Activated T-cell treated with anti-CD3 and anti-CD28 coated beads for 1 hour (primary cell): ENCODE measurements at regions not wholly inside any gene's neighbourhood (a gene's known extent, or its start where the extent isn't known, plus 50 kb on each side); places are given as distances from the start of the nearest gene placed in this dataset.

ENCODE experiments used
- DNase-seq: peaks from one replicate; pipeline ENCODE4 v3.0.0-alpha.2; 2020; ENCODE audit warnings: low read depth

- DNase-seq: no peak
Measured at GRCh38 chr10:24128066-24128730, 80.7 kb upstream of the KIAA1217 start.

GRCh38 chr10:24132741-24133140 is 76.2 kb upstream of the KIAA1217 start:
- no peak for DNase-seq

- no peak for DNase-seq
Measured at GRCh38 chr10:24133835-24134234, 75.1 kb upstream of the KIAA1217 start.

GRCh38 chr10:24136070-24136469 is 72.9 kb upstream of the KIAA1217 start:
- DNase-seq: no peak

GRCh38 chr10:24147321-24147720 is 61.6 kb upstream of the KIAA1217 start:
- no peak for DNase-seq

- DNase-seq: no peak
Measured at GRCh38 chr10:24149640-24150039, 59.3 kb upstream of the KIAA1217 start.

GRCh38 chr10:24150853-24151252 is 58.1 kb upstream of the KIAA1217 start:
- no peak for DNase-seq

- DNase-seq: no peak
Measured at GRCh38 chr10:24152270-24152669, 56.7 kb upstream of the KIAA1217 start.

GRCh38 chr10:24153031-24153430 is 55.9 kb upstream of the KIAA1217 start:
- no peak for DNase-seq

- DNase-seq: no peak
Measured at GRCh38 chr10:24153537-24153936, 55.4 kb upstream of the KIAA1217 start.

- no peak for DNase-seq
Measured at GRCh38 chr10:24156686-24157085, 52.3 kb upstream of the KIAA1217 start.

GRCh38 chr10:24157567-24157966 is 51.4 kb upstream of the KIAA1217 start:
- DNase-seq: no peak
